GM21515 (cell line): ENCODE measurements at regions not wholly inside any gene's neighbourhood (a gene's known extent, or its start where the extent isn't known, plus 50 kb on each side); places are given as distances from the start of the nearest gene placed in this dataset.
"Not testable (repeated sequence)": the region's sequence is repeated elsewhere in the genome, so short reads cannot be mapped to it uniquely, and the experiment has no call there.

Experiments used
- ATAC-seq: cut with Tn5 transposase; IDR thresholded peaks from one replicate; pipeline ENCODE4 v1.9.1; 2021; ENCODE audit not compliant: unreplicated experiment

DNA sequence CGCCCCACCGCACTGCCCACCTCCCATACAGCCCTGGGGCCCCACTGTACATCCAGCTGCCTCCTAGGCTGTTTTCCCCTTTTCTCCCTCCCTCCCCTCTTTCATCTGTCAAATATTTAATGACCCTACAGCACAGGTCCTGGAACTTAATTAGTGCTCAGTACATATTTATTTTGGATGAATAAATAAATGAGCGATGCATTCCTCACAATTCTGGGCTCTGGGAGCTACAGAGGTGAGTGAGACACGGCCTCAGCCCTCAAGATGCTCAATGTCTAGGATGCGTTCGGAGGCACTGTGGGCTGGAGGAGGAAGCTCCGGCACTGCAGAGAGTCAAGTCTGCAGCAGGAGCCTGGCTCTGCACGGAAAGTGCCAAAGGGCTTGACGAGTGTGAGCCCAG, 175.0 kb downstream of the FAM43A start:
- ATAC-seq = no peak

DNA sequence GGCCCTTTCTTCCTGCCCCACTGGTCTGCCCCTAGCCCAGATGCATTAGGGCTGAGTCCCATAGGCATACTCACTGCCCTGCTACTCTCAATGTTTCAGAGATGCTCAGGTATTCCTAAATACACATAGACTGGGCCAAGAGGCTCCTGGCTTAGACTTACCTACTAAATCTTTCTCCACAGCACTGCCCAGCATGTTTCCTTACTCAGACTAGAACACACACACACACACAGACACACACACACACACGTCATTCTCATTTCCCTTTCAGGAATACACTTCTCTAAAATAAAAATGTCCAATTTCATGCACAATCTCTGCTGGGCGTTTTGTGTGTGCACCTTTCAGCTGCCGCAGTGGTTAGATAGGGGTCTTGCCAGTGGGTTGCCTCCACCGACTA, 175.7 kb downstream of the FAM43A start:
- ATAC-seq = no peak

DNA sequence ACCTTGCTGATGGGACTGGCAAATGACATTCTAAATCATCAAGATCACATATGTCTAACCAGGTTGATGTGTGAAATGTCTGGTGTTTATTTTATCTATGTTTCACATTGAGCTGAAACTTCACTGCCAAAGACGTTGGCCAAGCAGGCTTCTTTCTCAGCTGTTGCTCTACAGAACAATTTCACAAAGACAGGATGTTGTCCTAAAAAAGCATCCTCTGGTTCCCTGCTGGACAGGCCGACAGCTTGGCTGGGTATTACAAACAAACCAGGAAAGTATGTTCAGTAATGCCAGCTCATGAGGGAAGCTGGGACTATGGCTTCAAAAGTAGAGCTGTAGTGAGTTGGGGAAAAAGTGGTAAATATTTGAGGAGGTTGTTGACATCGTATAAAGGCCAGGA, 179.4 kb downstream of the FAM43A start:
- ATAC-seq = no peak

DNA sequence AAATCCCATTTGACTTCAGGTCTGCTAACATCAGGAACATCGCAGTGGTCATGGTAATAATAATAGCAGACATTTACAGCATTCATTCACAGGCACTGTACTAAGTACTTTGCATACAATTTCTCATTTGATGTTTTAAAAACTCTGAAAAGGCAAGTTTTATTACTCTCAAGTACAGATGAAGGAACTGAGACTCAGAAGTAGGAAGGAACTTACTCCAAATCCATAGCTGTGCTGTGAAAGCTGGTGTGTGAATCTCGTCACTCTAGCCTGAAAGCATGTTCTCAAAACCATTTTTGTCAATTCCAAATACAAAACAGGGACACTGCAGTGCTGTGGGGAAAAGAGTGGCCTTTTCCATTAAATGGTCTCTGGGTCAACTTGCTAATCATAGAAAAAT, 179.9 kb downstream of the FAM43A start:
- ATAC-seq = no peak

DNA sequence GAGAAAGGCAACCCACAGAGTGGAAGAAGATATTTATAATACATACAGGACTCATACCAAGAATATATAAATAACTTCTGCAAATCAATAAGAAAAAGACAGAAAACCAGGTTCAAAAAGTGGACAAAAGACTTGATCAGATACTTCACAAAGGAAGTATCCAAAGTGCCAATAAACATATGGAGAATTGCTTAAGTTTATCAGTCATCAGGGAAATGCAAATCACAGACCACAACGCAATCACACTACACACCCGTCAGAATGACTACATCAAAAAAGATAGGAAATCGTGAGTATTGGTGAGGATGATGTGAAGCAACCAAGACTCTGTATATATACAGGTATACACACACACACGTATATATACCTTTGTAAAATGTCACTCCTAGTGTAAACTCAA, 180.6 kb downstream of the FAM43A start:
- no peak for ATAC-seq

DNA sequence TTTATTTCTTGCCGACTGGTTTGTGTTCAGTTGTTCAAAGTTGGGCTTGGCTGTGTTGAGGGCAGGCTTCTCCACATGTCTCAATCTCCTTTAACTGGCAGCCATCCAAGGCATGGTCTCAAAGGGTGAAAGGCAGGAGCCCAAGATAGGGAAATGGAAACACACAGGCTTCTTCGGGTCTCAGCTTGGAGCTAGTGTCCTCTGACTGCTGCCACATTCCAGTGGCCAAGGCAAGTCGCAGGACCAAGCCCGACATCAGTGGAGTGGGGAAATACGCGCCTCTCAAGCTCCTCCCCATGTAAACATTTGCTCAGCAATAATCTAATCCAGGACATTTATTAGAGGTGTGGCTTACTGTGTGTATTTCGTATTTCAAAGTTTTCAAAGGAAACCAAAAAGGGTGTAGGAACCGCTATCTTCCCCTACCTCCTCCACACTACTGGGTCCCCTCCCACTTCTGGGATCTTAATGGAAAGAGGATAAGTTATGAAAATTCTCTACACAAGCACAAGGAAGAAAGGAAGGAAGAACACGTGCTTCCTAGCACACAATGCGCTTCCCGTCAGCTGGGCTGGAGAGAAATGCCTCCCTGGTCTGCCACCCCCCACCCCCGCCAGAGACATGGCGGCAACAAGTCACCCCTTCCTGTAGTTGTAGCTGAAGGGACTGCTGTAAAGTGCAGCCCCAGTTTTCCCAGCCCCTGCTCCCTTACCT, 181.7 kb downstream of the FAM43A start:
- ATAC-seq = no peak

DNA sequence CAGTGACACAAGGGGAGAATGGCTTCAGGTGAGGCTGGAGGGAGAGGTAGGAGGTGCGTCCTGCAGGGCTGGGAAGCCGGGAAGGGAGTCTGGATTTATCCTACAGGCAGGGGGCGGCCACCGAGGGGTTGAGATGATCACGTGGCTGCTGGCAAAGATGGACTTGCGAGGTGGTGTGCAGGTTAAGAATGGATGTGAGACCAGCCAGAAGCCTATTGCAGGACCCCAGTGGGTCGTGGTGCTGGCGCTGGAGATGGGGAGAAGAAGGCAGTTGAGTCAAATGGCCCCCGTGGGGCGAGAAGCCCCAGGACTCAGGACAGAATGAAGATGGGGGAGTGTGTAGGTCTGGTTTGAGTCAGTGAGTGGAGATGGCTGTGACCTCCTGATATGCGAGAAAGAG, 183.1 kb downstream of the FAM43A start:
- no peak for ATAC-seq

DNA sequence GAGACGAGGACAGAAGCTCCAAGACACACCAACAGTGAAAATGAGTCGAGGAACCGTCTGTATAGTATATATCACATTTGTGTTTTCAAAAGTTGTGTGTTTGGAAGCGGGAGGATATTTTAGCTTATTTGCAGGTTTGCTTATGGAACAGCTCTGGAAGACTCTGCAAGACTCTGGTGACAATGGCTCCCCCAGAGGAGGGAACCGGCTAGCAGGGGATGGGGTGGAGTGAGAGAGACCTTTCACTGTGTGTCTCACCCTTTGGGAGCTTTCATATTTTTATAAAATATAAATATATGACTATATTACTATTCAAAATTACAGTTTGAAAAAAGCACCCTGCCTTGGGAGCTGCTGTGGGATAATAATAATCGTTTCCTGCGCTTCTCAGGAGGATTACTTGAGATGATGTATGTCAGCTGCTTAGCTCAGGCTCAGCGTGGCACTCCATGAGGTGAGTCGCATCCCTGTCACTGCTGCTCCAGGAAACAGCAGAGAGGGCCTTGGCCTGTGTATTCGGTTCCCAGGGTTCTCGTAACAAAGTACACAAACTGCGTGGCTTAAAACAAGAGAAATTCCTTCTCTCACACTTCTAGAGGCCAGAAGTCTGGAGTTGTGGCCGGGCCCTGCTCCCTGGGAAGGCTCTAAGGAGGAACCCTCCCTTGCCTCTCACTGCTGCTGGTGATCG, 183.9 kb downstream of the FAM43A start:
- ATAC-seq = no peak

DNA sequence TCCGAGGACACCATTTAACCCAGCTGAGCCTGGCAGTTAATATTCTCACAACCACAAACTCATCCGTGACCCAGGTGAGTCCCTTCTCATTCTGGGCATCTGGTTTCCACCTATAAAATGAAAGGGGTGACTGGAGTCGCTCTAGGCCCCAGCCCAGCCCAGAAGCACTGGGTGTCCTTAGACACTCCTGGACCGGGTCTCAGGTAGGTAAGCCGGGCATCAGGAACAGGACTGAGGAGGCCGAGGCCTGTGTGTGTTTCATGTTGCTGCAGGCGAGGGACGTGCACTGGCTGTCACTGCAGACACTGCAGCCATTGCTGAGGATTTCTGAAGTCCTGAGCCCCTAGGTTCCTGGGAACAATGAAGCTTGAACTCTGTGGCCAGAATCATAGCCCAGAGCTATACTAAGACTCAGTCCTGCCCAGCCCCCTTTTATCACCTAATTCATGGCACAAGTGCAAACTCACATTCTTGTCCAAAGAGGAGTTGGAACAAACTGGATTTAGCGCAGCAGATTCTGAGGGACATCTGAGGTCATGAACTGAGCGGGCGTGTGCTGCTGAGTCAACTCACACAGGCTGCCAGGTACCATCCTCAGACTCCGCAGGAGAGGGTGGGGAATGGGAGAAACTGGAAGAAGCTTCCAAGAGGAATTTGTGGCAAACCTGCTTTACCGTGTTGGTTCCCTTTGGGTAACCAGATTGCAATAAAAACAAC, 184.9 kb downstream of the FAM43A start:
- ATAC-seq = no peak

DNA sequence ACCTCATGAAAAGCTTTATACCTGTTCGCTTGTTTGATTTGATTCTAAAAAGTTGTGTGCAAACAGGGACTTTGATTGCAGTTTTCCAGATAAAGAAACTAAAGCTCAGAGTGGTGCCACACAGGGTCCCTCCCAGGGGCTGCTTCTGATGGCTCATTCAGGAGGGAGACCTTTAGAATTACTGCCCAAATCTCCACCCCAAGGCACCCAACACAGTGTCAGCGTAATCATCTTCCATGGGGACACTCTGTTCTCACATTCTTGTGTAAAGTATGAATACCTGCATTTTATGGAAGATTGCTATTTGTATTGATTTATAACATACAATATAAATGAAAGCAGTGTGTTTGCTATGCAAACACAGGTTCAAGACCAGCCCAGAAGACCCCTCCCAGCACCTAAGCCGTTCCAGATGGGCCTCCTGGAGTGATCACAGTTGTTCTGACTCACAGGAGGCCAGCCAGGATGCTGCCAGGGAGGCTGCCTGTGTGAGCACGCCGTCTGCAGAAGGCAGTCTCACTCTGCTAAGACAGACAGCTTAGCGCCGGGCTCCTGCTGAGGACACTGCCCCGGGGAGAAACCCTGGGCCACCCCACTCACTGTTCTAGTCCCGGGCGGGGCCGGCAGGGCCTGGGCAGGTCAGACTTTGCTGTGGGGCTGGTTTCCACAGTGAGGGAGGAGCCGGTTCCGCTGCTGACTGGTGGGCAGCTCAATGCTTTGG, 185.6 kb downstream of the FAM43A start:
- ATAC-seq = no peak

DNA sequence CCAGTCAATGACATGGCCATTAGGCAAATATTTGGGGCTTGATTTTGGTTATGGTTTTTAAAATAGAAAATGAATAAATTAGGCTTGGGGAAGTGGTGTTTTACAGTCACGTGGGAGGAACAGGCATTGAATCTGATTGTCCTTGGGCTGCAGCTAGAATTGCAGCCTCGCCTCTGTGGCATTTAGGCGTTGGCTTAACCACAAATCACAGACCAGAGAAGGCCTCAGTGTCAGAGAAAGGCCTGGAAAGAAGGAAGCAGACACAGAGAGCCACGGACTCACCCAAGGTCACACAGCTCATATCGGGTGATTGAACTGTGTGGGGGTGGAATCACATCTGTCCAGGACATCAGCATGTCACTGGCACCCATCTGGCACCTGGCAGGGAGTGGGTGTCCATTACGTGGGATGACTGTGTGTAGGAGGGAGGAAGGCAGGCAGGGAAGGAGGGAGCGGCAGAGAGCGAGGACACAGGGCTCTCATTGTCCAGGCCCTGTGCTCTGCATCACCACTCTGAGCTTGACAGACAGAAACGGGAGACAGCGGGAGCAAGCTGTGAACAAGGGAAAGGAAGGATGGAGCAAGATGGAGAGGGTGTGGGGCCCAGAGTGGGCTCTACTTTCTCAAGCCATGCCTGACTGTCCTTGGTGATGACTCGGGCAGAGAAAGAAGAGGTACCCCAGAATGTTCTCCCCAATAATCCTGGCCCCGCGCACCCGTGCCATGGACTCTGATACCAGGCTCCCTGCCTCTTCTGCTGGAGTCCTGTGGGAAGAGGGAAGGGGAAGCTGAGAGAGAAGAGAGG, 186.4 kb downstream of the FAM43A start:
- ATAC-seq = no peak

DNA sequence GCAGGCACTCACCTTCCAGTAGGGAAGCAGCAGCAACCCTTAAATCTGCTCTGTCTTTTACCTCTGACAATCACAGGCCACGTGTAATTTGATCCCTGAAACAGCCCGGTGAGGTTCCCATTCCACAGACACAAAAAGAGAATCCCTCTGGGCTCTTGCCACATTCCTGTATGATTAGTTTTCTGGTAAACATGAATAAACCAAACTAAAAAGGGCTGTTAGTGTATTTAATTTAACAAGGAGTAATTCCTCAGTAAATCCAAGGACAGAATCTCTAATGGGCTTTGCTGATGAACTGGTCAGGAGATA, 186.9 kb downstream of the FAM43A start:
- no peak for ATAC-seq

DNA sequence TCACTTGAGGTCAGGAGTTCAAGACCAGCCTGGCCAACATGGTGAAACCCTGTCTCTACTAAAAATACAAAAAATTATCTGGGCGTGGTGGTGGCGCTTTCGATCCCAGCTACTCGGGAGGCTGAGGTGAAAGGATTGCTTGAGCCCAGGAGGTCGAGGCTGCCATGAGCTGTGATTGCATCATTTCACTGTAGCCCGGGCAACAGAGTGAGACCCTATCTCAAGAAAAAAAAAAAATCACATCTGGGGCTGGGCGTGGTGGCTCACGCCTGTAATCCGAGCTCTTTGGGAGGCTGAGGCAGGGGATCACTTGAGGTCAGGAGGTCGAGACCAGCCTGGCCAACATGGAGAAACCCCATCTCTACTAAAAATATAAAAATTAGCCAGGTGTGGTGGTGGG, 187.8 kb downstream of the FAM43A start:
- ATAC-seq = not testable (repeated sequence)

DNA sequence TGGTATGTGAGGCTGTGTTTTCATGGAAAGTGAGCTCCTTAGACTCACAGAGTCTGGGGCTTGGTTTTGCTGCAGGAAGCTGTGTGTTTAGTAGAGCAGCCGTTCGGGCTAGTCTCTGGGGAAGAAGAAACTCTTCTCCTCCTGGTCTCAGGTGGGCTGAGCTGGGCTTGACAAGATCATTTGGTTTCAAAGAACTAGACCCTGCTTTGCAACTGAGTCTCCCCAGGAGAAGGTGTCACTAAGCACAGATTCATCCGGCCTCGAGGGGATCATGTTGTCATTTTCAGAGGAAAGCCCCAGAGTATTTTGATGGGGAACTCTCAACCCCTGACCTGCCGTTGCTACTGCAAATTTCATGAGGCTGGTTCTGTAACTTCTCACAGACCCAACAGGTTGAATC, 188.5 kb downstream of the FAM43A start:
- no peak for ATAC-seq

DNA sequence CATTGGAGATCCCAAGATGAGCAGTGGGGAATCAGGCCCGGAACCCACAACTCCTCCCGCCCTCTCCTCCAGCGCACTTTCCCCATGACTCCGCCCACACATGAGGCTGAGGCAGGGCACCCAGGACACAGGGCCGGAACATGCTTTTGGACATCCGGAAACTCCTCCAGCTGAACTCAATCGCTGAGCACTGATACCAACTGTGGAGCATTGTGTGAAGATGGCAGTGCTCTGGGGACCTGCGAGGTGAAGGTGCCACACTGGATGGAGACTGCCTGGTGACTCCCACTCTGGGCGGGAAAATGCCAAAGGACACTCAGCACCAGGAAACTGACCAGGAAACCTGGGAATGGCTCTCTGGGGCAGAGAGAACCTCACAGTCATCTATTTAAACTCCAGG, 189.1 kb downstream of the FAM43A start:
- ATAC-seq = no peak

DNA sequence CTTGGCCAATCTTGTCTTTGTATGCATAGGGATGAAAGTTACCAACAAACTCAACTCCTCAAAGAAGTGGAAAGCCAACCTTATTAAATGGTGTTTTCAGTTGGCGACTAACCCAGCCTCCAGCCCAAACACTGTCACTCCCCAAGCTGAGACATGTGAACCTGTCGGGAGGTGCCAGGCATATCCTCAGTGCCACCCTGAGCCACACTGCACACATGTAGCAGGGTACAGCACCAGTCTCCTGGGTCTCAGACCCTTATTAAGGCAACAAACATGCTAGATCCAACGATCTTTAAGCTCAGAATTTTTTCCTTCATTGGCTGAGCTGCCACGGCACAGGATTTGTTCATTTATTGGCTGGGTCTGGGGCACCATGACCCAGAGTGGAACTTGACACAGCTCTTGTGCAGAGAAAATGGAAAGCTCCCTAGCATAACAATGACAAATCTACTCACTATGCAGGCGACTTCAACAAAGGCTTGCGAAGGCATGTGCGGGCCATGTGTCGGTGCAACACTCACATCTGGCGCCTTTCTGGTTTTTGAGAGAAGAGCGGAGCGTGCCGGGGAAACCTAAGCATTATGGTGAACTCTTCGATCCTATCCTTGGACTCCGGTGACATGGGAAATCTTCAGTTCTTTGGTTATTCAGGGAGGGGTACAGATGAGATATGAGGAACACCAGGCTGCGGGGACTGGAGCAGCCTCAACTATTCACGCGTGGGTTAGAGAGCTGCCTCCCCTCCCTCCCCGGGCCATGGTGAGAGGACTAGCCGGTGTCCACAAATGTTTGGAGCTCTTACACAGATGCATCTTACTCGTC, 190.1 kb downstream of the FAM43A start:
- no peak for ATAC-seq

DNA sequence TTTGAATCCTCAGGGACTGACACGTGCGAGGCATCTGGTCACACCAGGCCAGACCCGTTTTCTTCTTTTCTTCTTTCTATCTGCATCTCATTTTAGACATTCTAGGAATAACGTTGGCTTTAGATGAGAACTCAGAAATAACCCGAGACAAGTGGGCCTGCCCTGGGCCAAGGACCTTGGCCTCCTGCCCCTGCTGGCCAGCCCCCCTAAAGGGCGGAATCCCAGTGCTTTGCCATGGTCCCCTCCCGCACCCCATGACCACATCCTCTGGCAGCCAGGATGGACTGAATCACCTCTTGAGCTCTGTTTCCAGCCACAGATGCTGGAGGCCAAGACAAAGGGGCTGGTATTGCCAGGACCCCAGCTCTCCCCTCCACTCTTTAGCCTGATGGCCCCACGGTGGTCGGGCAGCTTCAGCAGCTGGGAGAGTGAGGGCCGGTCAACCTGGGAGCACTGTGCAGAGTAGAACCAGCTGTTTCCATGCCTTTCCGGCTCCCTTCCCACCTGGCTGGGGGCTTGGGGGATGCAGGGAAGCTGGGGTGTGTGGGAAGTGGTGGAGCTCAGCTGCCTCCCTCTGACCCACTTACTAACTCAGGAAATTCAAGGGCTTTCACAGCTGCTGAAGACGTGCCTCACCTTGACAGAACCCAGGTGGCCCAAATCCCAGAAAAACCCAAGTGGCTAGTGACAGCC, 190.9 kb downstream of the FAM43A start:
- ATAC-seq = no peak

DNA sequence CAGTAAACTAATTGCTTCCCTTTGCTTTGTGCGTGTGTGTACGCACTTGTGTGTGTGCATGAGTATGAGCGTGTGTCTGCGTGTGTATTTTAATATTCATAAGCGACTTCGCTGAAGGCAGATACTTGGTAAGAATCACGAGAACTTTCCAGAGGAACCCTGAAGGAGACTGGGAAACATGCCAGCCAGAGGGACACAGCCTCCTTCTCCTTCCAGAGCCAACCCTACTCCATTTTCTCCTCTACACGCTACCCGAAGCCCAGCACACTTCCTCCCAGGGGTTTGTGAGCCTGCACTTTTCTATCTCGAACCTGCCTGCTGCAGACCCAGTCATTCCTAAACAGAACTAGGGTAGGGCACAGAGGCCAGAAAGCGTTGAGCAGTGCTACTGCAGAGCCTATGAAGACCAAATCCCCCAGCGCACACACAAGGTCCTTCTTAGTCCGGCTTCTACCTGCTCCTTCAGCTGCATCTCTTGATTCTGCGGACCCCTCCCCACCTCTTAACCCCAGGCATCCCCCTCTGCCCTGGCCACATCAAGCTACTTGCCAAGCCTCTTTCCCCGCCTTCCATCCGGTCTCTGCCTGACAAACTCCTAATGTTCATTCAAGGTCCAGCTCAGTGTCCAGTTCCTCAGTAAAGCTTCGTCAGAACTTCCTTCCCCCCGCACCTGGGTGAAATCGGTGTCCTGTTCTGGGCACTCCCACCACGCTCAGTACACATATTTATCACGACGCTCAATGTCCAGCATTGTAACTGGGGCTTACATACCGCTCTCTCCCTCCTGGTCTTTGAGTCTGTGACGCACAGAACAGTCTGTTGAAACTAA, 191.8 kb downstream of the FAM43A start:
- no peak for ATAC-seq
